Occipital lobe (tissue), 1 donor: ENCODE measurements at regions not wholly inside any gene's neighbourhood (a gene's known extent, or its start where the extent isn't known, plus 50 kb on each side); places are given as distances from the start of the nearest gene placed in this dataset.

Experiments used
- DNase-seq: peaks from one replicate; lab custom pipeline; 2025; lab: John Stamatoyannopoulos, UW

- DNase-seq = no peak
Measured at GRCh38 chr18:44048846-44049245, 631.8 kb upstream of the SETBP1 start.

DNA sequence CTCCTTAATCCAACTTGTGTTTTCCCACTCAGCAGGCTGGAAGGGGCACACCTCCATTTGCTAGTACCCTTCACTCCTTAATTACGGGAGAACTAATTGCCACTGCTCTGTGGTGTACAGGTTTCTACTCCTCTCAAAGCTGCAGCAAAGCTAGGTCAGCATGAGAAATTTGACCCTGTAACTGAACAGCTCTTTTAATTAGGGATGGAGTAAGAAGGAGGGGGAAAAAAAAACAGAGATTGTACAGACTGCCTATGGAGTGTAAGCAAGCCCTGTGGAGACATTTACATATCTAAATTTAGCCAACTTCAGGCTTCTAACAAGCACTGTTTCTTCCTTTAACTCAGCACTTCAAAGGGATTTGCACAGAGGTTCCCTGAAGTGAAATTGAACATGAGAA is 629.7 kb upstream of the SETBP1 start:
- no peak for DNase-seq

- DNase-seq = no peak
Measured at GRCh38 chr18:44054514-44054913, 626.2 kb upstream of the SETBP1 start.

GRCh38 chr18:44060197-44060596 is 620.5 kb upstream of the SETBP1 start:
- no peak for DNase-seq

DNA sequence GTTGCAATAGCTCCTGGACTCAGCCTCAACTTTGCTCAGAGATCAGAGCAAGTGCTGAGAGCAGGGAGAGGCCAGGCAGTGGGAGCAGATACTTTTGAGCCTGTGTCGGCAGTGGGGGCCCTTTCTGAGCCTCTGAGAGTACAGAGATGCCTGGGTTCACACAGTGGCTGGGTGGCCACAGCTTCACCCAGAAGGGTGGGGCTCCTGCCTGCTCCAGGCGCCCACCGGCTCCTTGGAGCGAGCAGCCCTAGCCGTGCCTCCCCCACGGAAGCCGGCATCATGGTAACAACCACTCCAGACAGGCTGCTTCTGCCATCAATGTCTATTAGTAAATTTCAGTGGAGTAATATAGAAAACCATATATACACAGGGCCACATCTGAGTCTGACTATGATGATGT is 619.2 kb upstream of the SETBP1 start:
- DNase-seq = no peak

DNA sequence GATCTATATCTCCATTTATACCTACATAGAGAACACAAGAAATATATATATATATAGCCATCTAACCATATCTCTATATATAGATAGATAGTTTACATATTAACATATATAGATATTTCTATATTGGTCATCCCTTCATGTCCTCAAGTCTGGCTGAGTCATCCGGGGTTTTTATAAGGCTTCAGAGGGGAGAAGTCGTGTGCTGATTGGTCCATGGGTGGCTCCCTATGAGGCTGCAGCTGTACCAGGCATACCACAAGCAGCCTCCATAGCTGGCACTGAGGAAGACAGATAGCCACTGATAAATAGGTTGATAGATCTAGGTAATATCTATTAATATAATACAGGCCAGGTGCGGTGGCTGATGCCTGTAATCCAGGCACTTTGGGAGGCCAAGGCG is 618.3 kb upstream of the SETBP1 start:
- DNase-seq = no peak

DNA sequence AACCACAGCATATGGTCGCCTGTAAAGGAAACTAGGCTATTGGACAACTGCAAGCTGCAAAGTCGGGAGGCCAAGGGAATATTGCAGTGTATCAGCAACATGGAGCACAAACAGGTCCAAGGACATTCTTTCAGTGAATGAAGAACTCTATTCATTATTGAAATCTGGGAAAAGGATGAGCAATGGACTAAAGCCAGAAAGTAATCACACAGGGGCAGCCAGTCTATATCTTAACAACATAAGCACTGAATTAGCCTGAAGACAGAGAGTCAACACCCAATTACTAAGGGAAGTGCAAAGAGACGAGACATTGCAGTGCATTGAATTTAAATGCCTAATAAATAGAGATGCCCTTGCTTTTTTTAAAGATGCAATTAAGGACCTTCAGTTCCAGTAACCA is 615.5 kb upstream of the SETBP1 start:
- DNase-seq = no peak

- no peak for DNase-seq
Measured at GRCh38 chr18:44066541-44066940, 614.1 kb upstream of the SETBP1 start.

GRCh38 chr18:44067186-44067585 is 613.5 kb upstream of the SETBP1 start:
- no peak for DNase-seq

- DNase-seq = no peak
Measured at GRCh38 chr18:44075038-44075437, 605.6 kb upstream of the SETBP1 start.

GRCh38 chr18:44079606-44080005 is 601.1 kb upstream of the SETBP1 start:
- DNase-seq = no peak

- no peak for DNase-seq
Measured at GRCh38 chr18:44080054-44080453, 600.6 kb upstream of the SETBP1 start.

GRCh38 chr18:44089732-44090131 is 591.0 kb upstream of the SETBP1 start:
- DNase-seq = no peak

- DNase-seq = no peak
Measured at GRCh38 chr18:44090453-44090852, 590.2 kb upstream of the SETBP1 start.

- no peak for DNase-seq
Measured at GRCh38 chr18:44093253-44093652, 587.4 kb upstream of the SETBP1 start.

- no peak for DNase-seq
Measured at GRCh38 chr18:44096016-44096415, 584.7 kb upstream of the SETBP1 start.

GRCh38 chr18:44098551-44099098 is 582.1 kb upstream of the SETBP1 start:
- no peak for DNase-seq

GRCh38 chr18:44107187-44107586 is 573.5 kb upstream of the SETBP1 start:
- no peak for DNase-seq

GRCh38 chr18:44111337-44111736 is 569.4 kb upstream of the SETBP1 start:
- no peak for DNase-seq

GRCh38 chr18:44117821-44118220 is 562.9 kb upstream of the SETBP1 start:
- no peak for DNase-seq

- no peak for DNase-seq
Measured at GRCh38 chr18:44119607-44120006, 561.1 kb upstream of the SETBP1 start.

DNA sequence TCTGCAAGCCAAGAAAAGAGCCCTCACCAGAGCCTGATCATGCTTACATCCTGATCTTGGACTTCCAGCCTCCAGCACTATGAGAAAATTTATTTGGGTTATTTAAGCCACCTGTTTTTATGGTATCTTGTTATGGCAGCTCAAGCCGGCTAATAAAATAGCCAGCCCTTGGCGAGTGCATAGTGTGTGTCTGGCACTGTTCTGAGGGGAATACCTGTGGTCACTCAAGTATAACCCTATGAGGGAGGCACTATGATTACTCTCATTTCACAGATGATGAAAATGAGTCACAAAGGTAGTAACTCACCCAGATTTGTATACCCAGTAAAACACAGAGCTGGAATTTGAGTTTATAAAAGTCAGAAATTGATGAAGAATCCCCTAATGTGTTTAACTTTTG is 556.9 kb upstream of the SETBP1 start:
- DNase-seq = no peak

GRCh38 chr18:44125446-44125845 is 555.2 kb upstream of the SETBP1 start:
- no peak for DNase-seq

DNA sequence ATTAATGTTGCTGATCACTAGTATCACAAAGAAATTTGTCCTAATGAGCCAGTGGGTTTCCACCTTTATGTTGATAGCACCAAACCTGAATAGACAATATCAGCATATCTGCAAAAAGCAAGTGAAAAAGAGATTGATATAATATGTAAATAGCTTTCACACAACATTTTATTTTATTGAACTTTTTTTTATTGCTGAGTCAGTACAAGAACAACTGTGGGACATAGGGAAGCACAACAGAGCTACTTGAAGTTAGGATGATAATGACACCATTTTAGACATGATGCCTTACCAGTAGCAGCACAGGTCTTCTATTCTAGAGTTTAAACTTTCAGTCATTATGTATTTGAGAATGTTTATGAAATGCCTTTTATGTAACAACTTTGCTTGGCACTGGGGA is 554.1 kb upstream of the SETBP1 start:
- no peak for DNase-seq
